Activated naive CD4-positive, alpha-beta T cell treated with anti-CD3 and anti-CD28 coated beads for 36 hours (primary cell): ENCODE measurements at regions not wholly inside any gene's neighbourhood (a gene's known extent, or its start where the extent isn't known, plus 50 kb on each side); places are given as distances from the start of the nearest gene placed in this dataset.

Experiments
- CTCF ChIA-PET: fragments of 350-600 bp; sonication (Branson Sonifier 250); formaldehyde crosslinking; loops from one replicate; lab custom pipeline; 2021; ENCODE audit warnings: antibody characterized with exemption; lab: Charles Lee
- DNase-seq: peaks from one replicate; pipeline ENCODE4 v3.0.0-alpha.2; 2020
- H3K27ac Mint-ChIP-seq: one replicate; pipeline ENCODE4 v1.8.0; 2021; ENCODE audit warnings: mild to moderate bottlenecking, mixed read lengths
- H3K27me3 Mint-ChIP-seq: one replicate; pipeline ENCODE4 v1.8.0; 2021; ENCODE audit warnings: low read depth, mixed read lengths
- H3K36me3 Mint-ChIP-seq: one replicate; pipeline ENCODE4 v1.8.0; 2021; ENCODE audit warnings: low read depth, mixed read lengths
- H3K4me1 Mint-ChIP-seq: one replicate; pipeline ENCODE4 v1.8.0; 2021; ENCODE audit warnings: low read depth, mixed read lengths
- H3K4me3 Mint-ChIP-seq: one replicate; pipeline ENCODE4 v1.8.0; 2021; ENCODE audit warnings: mild to moderate bottlenecking, moderate library complexity, mixed read lengths
- H3K9me3 Mint-ChIP-seq: one replicate; pipeline ENCODE4 v1.8.0; 2021; ENCODE audit warnings: mixed read lengths
- intact Hi-C: fragments of 100-400 bp; cut with micrococcal nuclease; formaldehyde crosslinking; loops from one replicate; pipeline ENCODE4 v1.15.1; 2023

DNA sequence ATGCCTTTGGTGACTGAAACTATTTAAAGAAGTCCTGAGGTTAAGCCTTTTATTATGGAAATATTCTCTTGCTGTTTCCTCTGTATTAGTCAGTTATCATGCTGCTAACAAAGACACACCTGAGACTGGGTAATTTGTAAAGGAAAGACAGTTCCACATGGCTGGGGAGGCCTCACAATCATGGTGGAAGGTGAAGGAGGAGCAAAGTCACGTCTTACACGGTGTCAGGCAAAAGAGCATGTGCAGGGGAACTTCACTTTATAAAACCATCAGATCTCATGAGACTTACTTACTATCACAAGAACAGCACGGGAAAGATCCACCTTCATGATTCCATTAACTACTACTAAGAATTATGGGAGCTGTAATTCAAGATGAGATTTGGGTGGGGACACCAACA is 121.2 kb upstream of the GPR26 start:
- Mint-ChIP-seq H3K4me1 (no peaks in the 10 kb centered on the region), H3K27me3 (peaks cover 10% of the 10 kb centered on the region), H3K27ac (no peak overlapping the region), H3K9me3 (peaks cover 2% of the 10 kb centered on the region), H3K36me3 (no peaks in the 10 kb centered on the region), H3K4me3 (no peak overlapping the region)
- DNase-seq, result no peak
- CTCF ChIA-PET, result no interaction called here
- intact Hi-C loops, result no loop called here

DNA sequence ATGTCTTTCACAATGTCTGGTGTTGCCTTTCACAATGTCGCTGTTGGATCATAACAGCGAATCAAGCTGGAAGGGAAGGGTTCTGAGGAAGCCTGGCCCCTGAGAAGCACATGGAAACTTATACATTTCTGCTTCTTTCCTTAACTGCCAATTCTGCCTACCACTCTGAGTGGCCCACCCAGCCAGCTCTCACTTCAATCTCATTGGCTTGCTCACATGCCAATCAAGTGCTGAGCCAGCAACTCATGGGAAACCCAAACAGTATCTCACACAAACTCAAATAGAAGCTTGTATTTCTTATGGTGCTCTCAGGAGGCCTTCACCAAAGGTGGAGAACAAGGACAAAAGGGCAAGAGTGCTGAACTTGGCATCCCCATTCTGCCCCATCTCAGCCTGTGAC is 117.4 kb upstream of the GPR26 start:
- CTCF ChIA-PET, result no interaction called here
- H3K36me3 Mint-ChIP-seq, result no peaks in the 10 kb centered on the region
- H3K27ac Mint-ChIP-seq, result no peak overlapping the region

DNA sequence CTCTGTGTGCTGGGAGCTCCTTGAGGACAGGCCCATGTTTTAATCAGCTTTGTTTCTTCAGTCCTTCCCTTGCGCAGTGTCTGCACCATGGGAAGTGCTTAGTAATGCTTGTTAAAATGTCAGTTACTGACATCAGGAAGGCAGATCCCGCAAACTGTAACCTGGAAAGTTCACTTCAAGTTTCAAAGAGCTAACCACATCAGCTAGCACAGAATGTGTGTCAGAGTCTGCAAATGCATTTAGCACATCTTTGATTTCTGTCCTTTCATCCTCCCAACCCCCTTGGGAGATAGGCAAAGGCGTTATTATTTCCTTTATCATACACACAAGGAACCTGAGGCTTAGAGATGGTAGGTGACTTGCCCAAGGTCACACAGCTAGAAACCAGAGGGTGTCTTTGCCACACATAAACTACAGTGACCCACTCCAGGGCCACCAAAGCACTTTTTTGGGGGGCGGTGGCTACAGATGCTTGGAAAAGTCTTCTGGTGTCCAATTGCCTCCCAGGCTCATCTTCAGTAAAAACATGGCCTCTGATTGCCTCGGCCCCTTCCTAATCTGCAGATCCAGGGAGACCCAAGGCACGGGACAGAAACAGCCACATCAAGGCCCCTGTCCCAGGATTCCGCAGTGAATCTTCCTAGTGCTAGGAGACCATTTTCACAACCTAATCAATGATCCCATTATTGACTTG is 116.2 kb upstream of the GPR26 start:
- H3K4me1 Mint-ChIP-seq, result no peaks in the 10 kb centered on the region
- intact Hi-C loops, result no loop called here
- peaks cover 2% of the 10 kb centered on the region for H3K9me3 Mint-ChIP-seq
- H3K4me3 Mint-ChIP-seq, result no peak overlapping the region
- no peaks in the 10 kb centered on the region for H3K36me3 Mint-ChIP-seq
- peaks cover 15% of the 10 kb centered on the region for H3K27me3 Mint-ChIP-seq
- H3K27ac Mint-ChIP-seq, result no peak overlapping the region
- DNase-seq, result no peak
- CTCF ChIA-PET, result no interaction called here

More for the DNA sequence above, 117.4 kb upstream of the GPR26 start:
- intact Hi-C loops, result no loop called here
- Mint-ChIP-seq H3K4me3 (no peak overlapping the region), H3K9me3 (peaks cover 2% of the 10 kb centered on the region), H3K27me3 (peaks cover 16% of the 10 kb centered on the region), H3K4me1 (no peaks in the 10 kb centered on the region)
- DNase-seq, result no peak

DNA sequence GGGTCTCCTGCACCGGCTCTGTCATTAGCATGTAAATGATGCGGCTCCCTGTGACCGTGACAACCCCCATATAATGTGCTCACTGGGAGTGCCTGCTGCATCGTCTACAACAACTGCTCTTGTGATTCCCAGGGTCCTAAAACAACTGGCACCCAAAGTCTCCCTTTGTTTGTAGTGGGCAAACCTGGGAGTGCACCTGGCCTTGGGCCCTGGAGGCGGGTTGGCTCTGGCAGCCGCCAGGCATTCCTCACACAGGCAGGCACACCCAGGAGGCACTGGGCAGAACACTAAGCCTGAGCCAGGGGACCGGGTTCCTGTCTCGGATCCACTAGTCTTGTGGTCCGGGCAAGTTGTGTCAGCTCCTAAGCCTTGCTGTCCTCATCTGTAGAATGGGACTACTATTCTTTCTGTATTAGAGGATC is 115.5 kb upstream of the GPR26 start:
- intact Hi-C loops, result no loop called here
- no peaks in the 10 kb centered on the region for H3K9me3 Mint-ChIP-seq
- CTCF ChIA-PET, result no interaction called here
- H3K4me1 Mint-ChIP-seq, result no peaks in the 10 kb centered on the region
- no peaks in the 10 kb centered on the region for H3K36me3 Mint-ChIP-seq
- DNase-seq, result no peak
- peaks cover 14% of the 10 kb centered on the region for H3K27me3 Mint-ChIP-seq
- H3K4me3 Mint-ChIP-seq, result no peak overlapping the region
- H3K27ac Mint-ChIP-seq, result no peak overlapping the region

DNA sequence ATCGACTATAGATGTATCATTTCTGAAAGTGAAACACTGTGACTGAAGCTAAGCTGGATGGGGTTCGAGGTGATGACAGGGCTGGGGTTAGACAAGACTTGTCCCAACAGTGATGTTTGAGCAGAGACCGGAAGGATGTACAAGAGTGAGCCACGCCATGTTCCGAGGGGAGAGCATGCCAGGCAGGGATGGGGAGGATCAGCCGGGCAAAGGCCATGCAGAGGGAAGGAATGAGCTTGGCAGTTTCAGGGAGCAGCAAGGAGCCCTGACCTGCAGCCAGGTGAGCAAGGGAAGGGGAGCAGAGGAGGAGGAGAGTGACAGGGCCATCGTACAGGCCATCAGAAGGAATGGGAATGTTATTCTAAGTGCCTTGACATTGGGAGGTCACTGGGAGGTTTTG is 114.9 kb upstream of the GPR26 start:
- H3K9me3 Mint-ChIP-seq, result no peaks in the 10 kb centered on the region
- H3K27ac Mint-ChIP-seq, result no peak overlapping the region
- no peaks in the 10 kb centered on the region for H3K36me3 Mint-ChIP-seq
- intact Hi-C loops, result no loop called here
- no peak overlapping the region for H3K4me3 Mint-ChIP-seq
- CTCF ChIA-PET, result interaction anchor here (0.6 kb wide), 1 partner anchor 9 kb away, joined by 3 read pairs; no protein-coding TSS in a partner anchor
- DNase-seq, result no peak
- H3K4me1 Mint-ChIP-seq, result no peaks in the 10 kb centered on the region
- H3K27me3 Mint-ChIP-seq, result peaks cover 15% of the 10 kb centered on the region

DNA sequence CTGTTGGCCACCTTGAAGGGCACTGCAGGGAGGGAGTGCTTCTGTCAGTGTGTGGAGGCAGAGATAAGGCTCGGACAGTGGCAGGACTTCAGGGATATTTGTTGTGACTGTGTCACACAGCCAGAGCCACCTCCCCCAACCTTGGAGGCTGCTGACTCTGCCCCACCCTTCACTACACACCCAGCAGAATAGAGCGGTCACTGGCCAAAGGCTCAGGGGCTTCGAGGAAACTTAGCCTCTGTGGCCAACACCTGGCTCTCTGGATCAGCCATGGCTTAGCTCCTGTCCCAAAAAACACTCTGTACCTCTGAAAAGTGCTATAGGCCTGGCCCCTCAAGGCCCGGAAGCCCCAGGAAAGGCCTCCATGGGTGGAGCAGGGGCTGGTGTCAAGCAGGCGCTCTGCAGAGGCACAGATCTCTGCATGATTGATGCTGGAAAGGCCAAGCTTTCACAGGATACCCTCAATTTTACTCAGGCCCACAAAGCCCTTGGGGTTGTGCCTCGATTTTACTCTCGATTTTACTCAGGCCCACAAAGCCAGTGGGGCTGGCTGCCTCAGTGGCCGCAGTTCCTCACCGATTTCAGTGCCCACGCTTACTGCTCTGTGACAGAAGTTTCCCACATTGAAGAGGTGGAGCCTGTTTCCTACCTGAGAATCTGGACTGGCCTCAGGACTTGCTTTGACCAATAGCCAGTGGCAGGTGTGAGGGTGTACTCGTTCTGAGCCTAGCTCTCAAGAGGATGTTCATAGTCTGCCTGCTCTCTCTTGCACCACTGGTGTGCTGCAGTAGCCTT is 113.2 kb upstream of the GPR26 start:
- CTCF ChIA-PET, result no interaction called here
- Mint-ChIP-seq H3K27me3 (peaks cover 13% of the 10 kb centered on the region), H3K36me3 (no peaks in the 10 kb centered on the region)

DNA sequence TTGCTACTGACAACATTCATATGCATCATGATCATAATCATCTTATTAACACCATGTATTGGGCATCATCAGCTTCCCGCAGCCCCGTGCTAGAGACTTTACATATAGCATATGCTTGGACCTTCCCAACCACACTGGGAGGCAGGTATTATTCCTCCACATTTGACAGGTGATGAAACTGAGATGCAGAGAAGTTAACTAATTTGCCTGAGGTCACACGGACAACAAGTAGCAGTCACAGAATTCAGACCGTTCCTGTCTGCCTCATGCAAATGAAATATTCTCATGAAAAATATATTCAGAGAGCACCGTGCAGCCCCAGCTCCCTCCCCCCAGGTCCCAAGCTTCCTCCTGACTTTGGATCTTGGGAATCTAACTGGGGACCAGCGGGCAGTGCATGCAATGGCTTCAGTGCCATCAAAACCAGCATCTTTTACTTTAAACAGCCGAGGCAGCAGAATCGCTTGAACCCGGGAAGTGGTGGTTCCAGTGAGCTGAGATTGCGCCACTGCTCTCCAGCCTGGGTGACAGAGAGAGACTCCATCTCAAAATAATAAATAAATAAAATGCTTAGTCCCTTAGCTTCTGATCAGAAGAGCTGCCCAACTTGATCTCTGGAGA is 112.2 kb upstream of the GPR26 start:
- Mint-ChIP-seq H3K4me3 (no peak overlapping the region), H3K27ac (no peak overlapping the region), H3K9me3 (no peaks in the 10 kb centered on the region), H3K4me1 (no peaks in the 10 kb centered on the region), H3K36me3 (no peaks in the 10 kb centered on the region), H3K27me3 (peaks cover 13% of the 10 kb centered on the region)
- CTCF ChIA-PET, result no interaction called here
- intact Hi-C loops, result no loop called here
- DNase-seq, result no peak

More for the DNA sequence above, 113.2 kb upstream of the GPR26 start:
- H3K9me3 Mint-ChIP-seq, result no peaks in the 10 kb centered on the region
- H3K27ac Mint-ChIP-seq, result no peak overlapping the region
- H3K4me3 Mint-ChIP-seq, result no peak overlapping the region
- intact Hi-C loops, result no loop called here
- DNase-seq, result no peak
- H3K4me1 Mint-ChIP-seq, result no peaks in the 10 kb centered on the region

DNA sequence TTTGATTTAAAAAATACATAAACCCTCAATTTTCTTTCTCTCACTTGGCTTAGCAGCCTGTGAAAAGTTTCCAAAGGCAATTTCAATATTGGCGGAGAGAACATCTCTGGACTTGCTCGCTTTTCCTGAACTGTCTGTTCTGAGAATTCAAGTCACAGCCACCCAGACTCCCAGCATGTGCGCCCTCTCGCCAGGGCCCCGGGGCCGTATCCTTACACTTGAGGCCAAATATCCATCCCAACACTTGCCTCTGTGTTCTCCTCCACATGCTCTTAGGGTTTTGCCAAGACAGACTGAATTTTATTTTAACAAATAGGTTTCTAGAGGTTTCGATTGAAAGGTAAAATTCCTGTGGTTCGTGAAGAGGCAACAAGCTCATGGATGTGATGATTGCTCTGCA is 111.5 kb upstream of the GPR26 start:
- intact Hi-C loops, result loop anchor here (5.0 kb wide), 1 partner anchor 172 kb away; no protein-coding TSS in a partner anchor
- no peak overlapping the region for H3K27ac Mint-ChIP-seq
- H3K9me3 Mint-ChIP-seq, result no peaks in the 10 kb centered on the region
- CTCF ChIA-PET, result interaction anchor here (1.2 kb wide), 1 partner anchor 28 kb away, joined by 3 read pairs; no protein-coding TSS in a partner anchor
- DNase-seq, result no peak
- no peak overlapping the region for H3K4me3 Mint-ChIP-seq
- no peaks in the 10 kb centered on the region for H3K36me3 Mint-ChIP-seq
- no peaks in the 10 kb centered on the region for H3K4me1 Mint-ChIP-seq
- H3K27me3 Mint-ChIP-seq, result peaks cover 14% of the 10 kb centered on the region

DNA sequence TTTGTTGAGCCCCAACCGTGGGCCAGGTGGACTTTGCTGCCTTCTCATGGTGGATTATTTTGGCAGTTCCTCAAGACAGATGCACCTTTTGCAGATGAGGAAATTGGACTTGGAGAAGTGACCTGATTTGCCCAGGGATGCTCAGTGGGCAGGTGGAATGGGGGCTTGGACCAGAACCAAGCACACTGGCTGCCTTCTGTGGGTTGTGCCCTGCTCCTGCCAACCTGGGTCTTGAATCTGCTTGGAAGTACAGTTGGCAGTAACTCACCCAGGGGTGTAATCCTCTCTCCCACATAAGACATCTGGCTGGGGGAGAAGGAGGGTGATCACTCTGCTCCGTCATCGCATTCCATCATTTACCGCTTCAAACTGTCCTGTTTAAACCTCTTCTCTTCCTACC is 110.5 kb upstream of the GPR26 start:
- H3K36me3 Mint-ChIP-seq, result no peaks in the 10 kb centered on the region
- peaks cover 20% of the 10 kb centered on the region for H3K27me3 Mint-ChIP-seq
- H3K27ac Mint-ChIP-seq, result no peak overlapping the region
- intact Hi-C loops, result loop anchor here (5.0 kb wide), 1 partner anchor 173 kb away; no protein-coding TSS in a partner anchor
- H3K4me1 Mint-ChIP-seq, result no peaks in the 10 kb centered on the region
- H3K9me3 Mint-ChIP-seq, result no peaks in the 10 kb centered on the region
- H3K4me3 Mint-ChIP-seq, result no peak overlapping the region
- no peak for DNase-seq
- CTCF ChIA-PET, result interaction anchor here (1.2 kb wide), 1 partner anchor 27 kb away, joined by 3 read pairs; no protein-coding TSS in a partner anchor

DNA sequence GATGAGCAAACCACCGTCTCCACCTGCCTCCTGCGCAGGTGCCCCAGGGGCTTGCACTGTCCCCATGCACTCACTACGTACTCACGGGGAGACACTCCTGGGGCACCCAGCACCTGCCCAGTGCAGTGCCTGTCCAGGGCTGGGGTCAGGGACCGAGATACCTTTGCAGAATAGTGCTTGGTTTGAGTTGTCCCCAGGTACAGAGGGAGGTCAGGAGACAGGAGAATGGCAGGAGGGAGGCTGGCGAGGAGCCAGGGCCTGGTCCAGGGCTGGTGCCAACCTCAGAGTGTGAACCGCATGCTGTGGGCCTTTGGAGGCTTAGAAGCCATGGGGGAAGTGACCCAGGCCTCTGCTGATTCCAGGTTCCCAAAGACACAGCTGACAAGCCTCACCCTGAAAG is 110.1 kb upstream of the GPR26 start:
- no peak overlapping the region for H3K4me3 Mint-ChIP-seq
- intact Hi-C loops, result loop anchor here (5.0 kb wide), 1 partner anchor 174 kb away; no protein-coding TSS in a partner anchor
- DNase-seq, result no peak
- H3K27ac Mint-ChIP-seq, result no peak overlapping the region
- H3K27me3 Mint-ChIP-seq, result peaks cover 23% of the 10 kb centered on the region
- CTCF ChIA-PET, result no interaction called here
- H3K9me3 Mint-ChIP-seq, result no peaks in the 10 kb centered on the region
- H3K4me1 Mint-ChIP-seq, result no peaks in the 10 kb centered on the region
- H3K36me3 Mint-ChIP-seq, result no peaks in the 10 kb centered on the region

DNA sequence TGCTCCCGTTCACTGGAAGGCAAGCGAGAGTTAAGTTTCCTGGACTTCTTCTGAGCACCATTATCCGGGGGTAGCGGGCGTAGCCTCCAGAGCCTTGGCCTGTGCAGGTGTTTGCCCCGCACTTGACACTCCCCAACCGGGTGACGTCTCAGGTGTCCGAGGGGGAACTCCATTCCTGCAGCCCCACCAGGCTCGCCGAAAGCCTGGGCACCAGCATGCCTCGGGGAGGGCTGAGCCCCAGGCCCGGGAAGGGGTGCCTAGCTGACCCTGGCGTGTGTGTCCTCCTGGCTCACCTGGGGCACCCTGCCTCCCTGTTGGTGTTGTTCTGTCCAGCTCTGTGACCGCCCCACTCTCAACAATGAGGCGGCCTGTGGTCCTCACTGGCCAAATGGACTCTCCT is 109.4 kb upstream of the GPR26 start:
- CTCF ChIA-PET, result no interaction called here
- intact Hi-C loops, result loop anchor here (5.0 kb wide), 1 partner anchor 174 kb away; no protein-coding TSS in a partner anchor
- DNase-seq, result no peak
- Mint-ChIP-seq H3K4me1 (no peaks in the 10 kb centered on the region), H3K4me3 (no peak overlapping the region), H3K27ac (no peak overlapping the region), H3K27me3 (peaks cover 19% of the 10 kb centered on the region), H3K36me3 (no peaks in the 10 kb centered on the region), H3K9me3 (no peaks in the 10 kb centered on the region)

DNA sequence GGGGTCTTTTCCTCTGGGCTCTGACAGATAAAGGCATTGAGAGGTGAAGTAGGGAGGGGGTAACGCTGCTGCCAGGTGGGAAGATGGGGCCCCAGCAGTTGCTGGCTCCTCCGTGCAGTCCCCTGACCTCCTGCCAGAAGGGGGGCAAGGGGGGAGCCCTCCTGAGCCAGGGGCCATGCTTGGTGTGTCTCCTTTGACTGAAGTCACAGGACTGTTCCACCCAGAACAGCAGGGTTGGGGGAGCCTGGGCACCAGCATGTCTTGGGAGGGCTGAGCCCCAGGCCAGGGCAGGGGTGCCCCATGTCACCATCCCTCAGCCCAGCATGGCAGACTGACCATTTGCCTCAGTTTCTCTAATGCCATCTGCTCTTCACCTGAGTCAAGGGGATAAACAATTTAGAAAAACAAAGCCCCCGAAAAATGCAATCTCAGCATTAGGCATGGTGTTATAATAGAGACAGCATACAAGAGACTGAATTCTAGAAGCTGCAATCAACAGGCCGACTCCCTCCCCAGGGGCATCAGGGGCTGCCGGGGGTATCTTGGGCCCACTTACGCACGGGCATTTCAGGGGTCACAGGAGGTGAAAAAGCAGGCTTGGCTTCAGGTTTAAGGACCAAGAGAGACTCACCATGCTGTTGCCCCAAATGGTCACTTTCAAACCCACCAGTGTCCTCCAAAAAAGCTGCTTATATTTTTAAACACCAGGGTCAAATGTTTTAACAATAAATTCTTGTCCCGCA is 108.6 kb upstream of the GPR26 start:
- Mint-ChIP-seq H3K36me3 (no peaks in the 10 kb centered on the region), H3K27me3 (peaks cover 19% of the 10 kb centered on the region), H3K4me1 (no peaks in the 10 kb centered on the region), H3K27ac (no peak overlapping the region), H3K4me3 (no peak overlapping the region), H3K9me3 (no peaks in the 10 kb centered on the region)
- no peak for DNase-seq
- intact Hi-C loops, result loop anchor here (5.0 kb wide), 1 partner anchor 175 kb away; no protein-coding TSS in a partner anchor
- CTCF ChIA-PET, result interaction anchor here (0.9 to 1.5 kb wide), 3 partner anchors 9 to 832 kb away, joined by 3 to 4 read pairs (median 3); no protein-coding TSS in a partner anchor
